Hematopoietic multipotent progenitor cell treated with erythropoietin and hydrocortisone succinate and interleukin-3 and kit ligand, for 15 days (in vitro differentiated cells): ENCODE measurements at regions not wholly inside any gene's neighbourhood (a gene's known extent, or its start where the extent isn't known, plus 50 kb on each side); places are given as distances from the start of the nearest gene placed in this dataset.
"Not testable (repeated sequence)": the region's sequence is repeated elsewhere in the genome, so short reads cannot be mapped to it uniquely, and the experiment has no call there.

ENCODE experiments used
- DNase-seq: peaks from one replicate; pipeline ENCODE4 v3.0.0-alpha.2; 2015; ENCODE audit warnings: low spot score

- no peak for DNase-seq
Observed at GRCh38 chr5:96483878-96484277, 50.8 kb upstream of the PCSK1 start.

- no peak for DNase-seq
Observed at GRCh38 chr5:96487859-96488258, 54.8 kb upstream of the PCSK1 start.

- DNase-seq, result no peak
Observed at GRCh38 chr5:96489532-96489931, 56.5 kb upstream of the PCSK1 start.

- DNase-seq, result no peak
Observed at GRCh38 chr5:96492459-96493047, 59.5 kb upstream of the PCSK1 start.

GRCh38 chr5:96493219-96493790 is 60.3 kb upstream of the PCSK1 start:
- DNase-seq, result no peak

GRCh38 chr5:96495412-96495811 is 62.4 kb upstream of the PCSK1 start:
- not testable (repeated sequence) for DNase-seq

GRCh38 chr5:96497027-96497426 is 64.0 kb upstream of the PCSK1 start:
- not testable (repeated sequence) for DNase-seq

- DNase-seq, result no peak
Observed at GRCh38 chr5:96499753-96500345, 66.8 kb upstream of the PCSK1 start.

- no peak for DNase-seq
Observed at GRCh38 chr5:96501991-96502646, 69.1 kb upstream of the PCSK1 start.

- DNase-seq, result no peak
Observed at GRCh38 chr5:96503501-96504236, 70.6 kb upstream of the PCSK1 start.

GRCh38 chr5:96506376-96506775 is 73.3 kb upstream of the PCSK1 start:
- DNase-seq, result no peak

- no peak for DNase-seq
Observed at GRCh38 chr5:96506866-96507527, 73.9 kb upstream of the PCSK1 start.

- no peak for DNase-seq
Observed at GRCh38 chr5:96509316-96509715, 76.3 kb upstream of the PCSK1 start.

- DNase-seq, result no peak
Observed at GRCh38 chr5:96509721-96510350, 76.8 kb upstream of the PCSK1 start.

- no peak for DNase-seq
Observed at GRCh38 chr5:96516631-96517071, 83.6 kb upstream of the PCSK1 start.

GRCh38 chr5:96517295-96517694 is 84.2 kb upstream of the PCSK1 start:
- no peak for DNase-seq

GRCh38 chr5:96520345-96520744 is 87.3 kb upstream of the PCSK1 start:
- no peak for DNase-seq

- DNase-seq, result no peak
Observed at GRCh38 chr5:96522635-96523355, 89.7 kb upstream of the PCSK1 start.

- DNase-seq, result no peak
Observed at GRCh38 chr5:96527768-96528661, 95.0 kb upstream of the PCSK1 start.
